B cell (primary cell): ENCODE measurements at regions not wholly inside any gene's neighbourhood (a gene's known extent, or its start where the extent isn't known, plus 50 kb on each side); places are given as distances from the start of the nearest gene placed in this dataset.

Source experiments
- ATAC-seq: fragments of 200-7000 bp; cut with Tn5 transposase; one replicate; pipeline ENCODE4 v1.10.0; 2021; ENCODE audit warnings: low read depth, mild to moderate bottlenecking, moderate number of reproducible peaks, moderate library complexity
- CTCF ChIA-PET: fragments of 350-600 bp; sonication (Branson Sonifier 250); formaldehyde crosslinking; loops from one replicate; lab custom pipeline; 2021; ENCODE audit warnings: antibody characterized with exemption, inconsistent platforms; lab: Charles Lee
- POLR2A ChIA-PET: fragments of 350-600 bp; sonication (Branson Sonifier 250); formaldehyde crosslinking; loops from one replicate; lab custom pipeline; 2021; ENCODE audit warnings: antibody characterized with exemption; lab: Charles Lee
- DNase-seq: peaks from one replicate; pipeline ENCODE4 v3.0.0; 2013
- H2AFZ ChIP-seq: 2 replicates; pipeline ENCODE4 v1.6.1; 2012; ENCODE audit warnings: mild to moderate bottlenecking, low read depth, low read length; ENCODE audit not compliant: insufficient read depth, poor library complexity, severe bottlenecking
- H3K27ac ChIP-seq, 2 donors: 1 replicate in 1 of 2; 2 replicates in 1 of 2; pipeline ENCODE4 v1.5.1; 2012 to 2013; ENCODE audit warnings: low read length in 2 of 2, mild to moderate bottlenecking in 2 of 2, moderate library complexity in 1 of 2
- H3K27me3 ChIP-seq, 4 experiments: fragments of 200-600 bp in 1 of 4; sonication (generic) in 1 of 4; replicated peaks in 1 of 4; 1 replicate in 2 of 4; 2 replicates in 2 of 4; pipeline versions ENCODE4 v1.6.1 to v1.7.0; 2013 to 2016; ENCODE audit warnings: low read length in 3 of 4, mild to moderate bottlenecking in 2 of 4, mixed read lengths in 1 of 4, moderate library complexity in 1 of 4; ENCODE audit not compliant: insufficient read depth in 4 of 4, control insufficient read depth in 3 of 4; ENCODE audit errors: control extremely low read depth in 1 of 4
- H3K36me3 ChIP-seq, 2 experiments: replicated peaks in 1 of 2; 1 replicate in 1 of 2; 2 replicates in 1 of 2; pipeline versions ENCODE4 v1.6.1 to v1.7.1; 2013; ENCODE audit warnings: low read length in 1 of 2; ENCODE audit not compliant: insufficient read depth in 2 of 2, control insufficient read depth in 1 of 2; ENCODE audit errors: control extremely low read depth in 1 of 2, extremely low read depth in 1 of 2
- H3K4me1 ChIP-seq, 2 donors: fragments of 200-600 bp in 1 of 2; sonication (generic) in 1 of 2; 1 replicate in 1 of 2; 2 replicates in 1 of 2; pipeline versions ENCODE4 v1.5.1 to v1.6.1; 2013 to 2017; ENCODE audit warnings: low read length in 2 of 2; ENCODE audit not compliant: control insufficient read depth in 2 of 2, insufficient read depth in 2 of 2
- H3K4me2 ChIP-seq: replicated peaks from 2 replicates; pipeline ENCODE3; 2012; ENCODE audit warnings: mild to moderate bottlenecking, low read depth, low read length; ENCODE audit not compliant: poor library complexity, severe bottlenecking
- H3K4me3 ChIP-seq, 5 experiments: fragments of 200-600 bp in 1 of 5; sonication (generic) in 1 of 5; 1 replicate in 3 of 5; 2 replicates in 2 of 5; pipeline versions ENCODE4 v1.5.1 to v1.7.0; 2011 to 2016; ENCODE audit warnings: low read length in 4 of 5, mild to moderate bottlenecking in 4 of 5, low read depth in 2 of 5, control low read depth in 1 of 5, moderate library complexity in 1 of 5; ENCODE audit not compliant: insufficient read depth in 1 of 5; ENCODE audit errors: control extremely low read depth in 1 of 5, extremely low read depth in 1 of 5
- H3K79me2 ChIP-seq: fragments of 200-600 bp; sonication (generic); one replicate; pipeline ENCODE4 v1.6.0; 2016; ENCODE audit warnings: low read length; ENCODE audit not compliant: control insufficient read depth, insufficient read depth
- H3K9ac ChIP-seq: fragments of 200-600 bp; sonication (generic); 2 replicates; pipeline ENCODE4 v1.6.1; 2017; ENCODE audit warnings: mild to moderate bottlenecking, low read length, moderate library complexity
- H3K9me3 ChIP-seq, 3 donors: one replicate each; pipeline versions ENCODE4 v1.6.1 to v1.7.1; 2013; ENCODE audit warnings: low read length in 2 of 3; ENCODE audit not compliant: control insufficient read depth in 2 of 3, insufficient read depth in 1 of 3; ENCODE audit errors: control extremely low read depth in 1 of 3
- H4K20me1 ChIP-seq: 2 replicates; pipeline ENCODE4 v1.6.0; 2012; ENCODE audit warnings: mild to moderate bottlenecking, low read length; ENCODE audit not compliant: insufficient read depth, control insufficient read depth, poor library complexity, severe bottlenecking
- H3K27ac Mint-ChIP-seq: one replicate; pipeline ENCODE4 v1.8.0; 2021; ENCODE audit warnings: mixed read lengths
- H3K27me3 Mint-ChIP-seq: one replicate; pipeline ENCODE4 v1.8.0; 2021; ENCODE audit warnings: mixed read lengths
- H3K4me1 Mint-ChIP-seq: one replicate; pipeline ENCODE4 v1.8.0; 2021; ENCODE audit warnings: mixed read lengths
- H3K4me3 Mint-ChIP-seq: one replicate; pipeline ENCODE4 v1.8.0; 2021; ENCODE audit warnings: mixed read lengths
- H3K9me3 Mint-ChIP-seq: one replicate; pipeline ENCODE4 v1.8.0; 2022; ENCODE audit warnings: mixed read lengths; ENCODE audit not compliant: insufficient read depth
- EZH2 ChIP-seq: IDR thresholded peaks from 2 replicates; pipeline ENCODE4 v1.6.1; 2012; ENCODE audit warnings: borderline replicate concordance, low read depth, mild to moderate bottlenecking, moderate library complexity, low read length; ENCODE audit not compliant: insufficient read depth, poor library complexity, severe bottlenecking
- WGBS: methylation state at CpG from one replicate; pipeline ENCODE4 v1.1.5; 2013; ENCODE audit warnings: missing lambda C conversion rate; ENCODE audit not compliant: insufficient coverage; 5-methylcytosine and 5-hydroxymethylcytosine counted together
- intact Hi-C: fragments of 100-400 bp; cut with micrococcal nuclease; formaldehyde crosslinking; loops from one replicate; pipeline ENCODE4 v1.10.0; 2022
- TF ChIP-seq, protein P1 (sequence below): fragments of 200-600 bp; IDR thresholded peaks from one replicate; pipeline ENCODE4 v1.8.0; 2022; ENCODE audit warnings: antibody characterized with exemption, mild to moderate bottlenecking

DNA sequence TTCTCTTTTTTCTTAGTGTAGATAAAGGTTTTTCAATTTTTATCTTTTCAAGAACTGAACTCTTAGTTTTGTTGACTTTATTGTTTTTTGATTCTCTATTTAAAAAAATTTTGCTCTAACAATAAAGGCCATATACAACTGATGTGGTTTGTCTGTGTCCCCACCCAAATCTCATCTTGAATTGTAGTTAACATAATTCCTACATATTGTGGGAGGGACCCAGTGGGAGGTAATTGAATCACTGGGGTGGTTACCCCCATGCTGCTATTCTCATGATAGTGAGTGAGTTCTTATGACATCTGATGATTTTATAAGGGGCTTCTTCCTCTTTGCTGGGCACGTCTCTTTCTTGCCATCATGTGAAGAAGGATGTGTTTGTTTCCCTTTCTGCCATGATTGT is 199.8 kb downstream of the DHX35 start:
- Histone ChIP-seq H3K79me2 (no peaks in the 10 kb centered on the region), H3K4me1 (no peaks in the 10 kb centered on the region), H3K27me3 (peaks cover 0 to 13% (median 2%) of the 10 kb centered on the region in 4 experiments), H3K9ac (no peak overlapping the region), H2AFZ (no peak overlapping the region), H3K9me3 (no peaks in the 10 kb centered on the region), H3K27ac (no peak overlapping the region), H3K4me2 (no peak overlapping the region), H3K4me3 (no peak overlapping the region), H3K36me3 (no peaks in the 10 kb centered on the region), H4K20me1 (no peaks in the 10 kb centered on the region)
- no peak for DNase-seq
- intact Hi-C loops: no loop called here
- CTCF ChIA-PET: no interaction called here
- no peaks in the 10 kb centered on the region for H3K9me3 Mint-ChIP-seq
- no CpG with 5 or more reads among the region's 1 CpG for WGBS
- POLR2A ChIA-PET: no interaction called here
- H3K4me1 Mint-ChIP-seq: no peaks in the 10 kb centered on the region
- no peak for ATAC-seq
- H3K27ac Mint-ChIP-seq: no peak overlapping the region
- H3K4me3 Mint-ChIP-seq: no peak overlapping the region
- peaks cover 24% of the 10 kb centered on the region for H3K27me3 Mint-ChIP-seq
- no peak for TF ChIP-seq EZH2
- TF ChIP-seq, protein P1, sequence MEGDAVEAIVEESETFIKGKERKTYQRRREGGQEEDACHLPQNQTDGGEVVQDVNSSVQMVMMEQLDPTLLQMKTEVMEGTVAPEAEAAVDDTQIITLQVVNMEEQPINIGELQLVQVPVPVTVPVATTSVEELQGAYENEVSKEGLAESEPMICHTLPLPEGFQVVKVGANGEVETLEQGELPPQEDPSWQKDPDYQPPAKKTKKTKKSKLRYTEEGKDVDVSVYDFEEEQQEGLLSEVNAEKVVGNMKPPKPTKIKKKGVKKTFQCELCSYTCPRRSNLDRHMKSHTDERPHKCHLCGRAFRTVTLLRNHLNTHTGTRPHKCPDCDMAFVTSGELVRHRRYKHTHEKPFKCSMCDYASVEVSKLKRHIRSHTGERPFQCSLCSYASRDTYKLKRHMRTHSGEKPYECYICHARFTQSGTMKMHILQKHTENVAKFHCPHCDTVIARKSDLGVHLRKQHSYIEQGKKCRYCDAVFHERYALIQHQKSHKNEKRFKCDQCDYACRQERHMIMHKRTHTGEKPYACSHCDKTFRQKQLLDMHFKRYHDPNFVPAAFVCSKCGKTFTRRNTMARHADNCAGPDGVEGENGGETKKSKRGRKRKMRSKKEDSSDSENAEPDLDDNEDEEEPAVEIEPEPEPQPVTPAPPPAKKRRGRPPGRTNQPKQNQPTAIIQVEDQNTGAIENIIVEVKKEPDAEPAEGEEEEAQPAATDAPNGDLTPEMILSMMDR: no peak

DNA sequence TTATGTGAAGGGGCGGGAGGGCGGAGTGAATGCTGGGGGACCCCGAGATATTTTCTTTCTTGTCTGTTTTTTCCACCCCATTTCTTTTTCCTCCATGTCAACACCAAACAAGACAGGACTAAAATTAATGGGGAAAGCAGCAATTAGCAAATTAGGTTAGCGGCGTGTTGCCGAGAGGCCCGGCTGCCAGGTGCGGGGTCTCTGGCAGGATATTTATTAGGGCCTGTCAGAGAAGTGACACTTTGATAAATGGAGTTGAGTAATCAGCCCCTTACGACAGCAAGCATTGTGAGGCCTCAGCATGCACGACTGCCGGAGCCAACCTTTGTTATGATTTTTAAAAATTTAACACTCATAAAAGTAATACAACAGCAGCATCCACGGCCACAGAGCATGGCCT is 193.8 kb downstream of the DHX35 start:
- H3K27ac ChIP-seq: no peak overlapping the region
- H3K4me1 ChIP-seq: no peaks in the 10 kb centered on the region
- H3K79me2 ChIP-seq: no peaks in the 10 kb centered on the region
- Mint-ChIP-seq H3K27me3 (peaks cover 41% of the 10 kb centered on the region), H3K27ac (no peak overlapping the region), H3K4me3 (no peak overlapping the region), H3K9me3 (no peaks in the 10 kb centered on the region), H3K4me1 (no peaks in the 10 kb centered on the region)
- ATAC-seq: no peak
- H3K9ac ChIP-seq: no peak overlapping the region
- no peaks in the 10 kb centered on the region for H3K9me3 ChIP-seq
- peaks cover 0 to 18% (median 3%) of the 10 kb centered on the region in 4 experiments for H3K27me3 ChIP-seq
- no peak overlapping the region for H2AFZ ChIP-seq
- no peak for TF ChIP-seq EZH2
- TF ChIP-seq, protein P1: no peak
- no peaks in the 10 kb centered on the region for H3K36me3 ChIP-seq
- H3K4me3 ChIP-seq: no peak overlapping the region
- POLR2A ChIA-PET: no interaction called here
- no peak overlapping the region for H3K4me2 ChIP-seq
- DNase-seq: no peak
- 7% methylated on average over 3 of the region's 12 CpGs for WGBS
- CTCF ChIA-PET: no interaction called here
- intact Hi-C loops: no loop called here
- no peaks in the 10 kb centered on the region for H4K20me1 ChIP-seq
